ENCODE measurements at regions not wholly inside any gene's neighbourhood (a gene's known extent, or its start where the extent isn't known, plus 50 kb on each side); places are given as distances from the start of the nearest gene placed in this dataset.
A peak's percentile ranks its signal among the peaks of the same experiment; 100 is the strongest.

- no peaks in the 10 kb centered on the region for H3K9me3 ChIP-seq
- TF ChIP-seq EP300 (IDR thresholded peaks at IDR 0.05) = no peak
- DNase-seq (no peak), ATAC-seq (ENCODE audit: low FRiP score in 2 of 2) (no peak)
- H3K36me3 ChIP-seq = no peaks in the 10 kb centered on the region
- 82 to 83% methylated on average over 7 of the region's 7 CpGs for whole genome bisulfite sequencing, 2 donors
- H3K27ac ChIP-seq = no peak overlapping the region
- peaks cover 0 to 5% (median 1%) of the 10 kb centered on the region in 4 donors for H3K4me1 ChIP-seq
- no peak overlapping the region for H3K4me3 ChIP-seq
- no peaks in the 10 kb centered on the region for H3K27me3 ChIP-seq
Observed at GRCh38 chr5:6831678-6832671, 118.7 kb downstream of the TENT4A start.

GRCh38 chr5:6832994-6833393, 119.8 kb downstream of the TENT4A start:
- Histone ChIP-seq H3K27ac (no peak overlapping the region), H3K36me3 (no peaks in the 10 kb centered on the region), H3K9me3 (no peaks in the 10 kb centered on the region), H3K4me3 (no peak overlapping the region), H3K27me3 (no peaks in the 10 kb centered on the region), H3K4me1 (peaks cover 0 to 5% (median 1%) of the 10 kb centered on the region in 4 donors)
- TF ChIP-seq EP300 (IDR thresholded peaks at IDR 0.05) (no peak), POLR2AphosphoS5 (IDR thresholded peaks at IDR 0.05) (no peak), POLR2A (IDR thresholded peaks at IDR 0.05) (no peak), CTCF (IDR thresholded peaks at IDR 0.05) (no peak)
- ATAC-seq (ENCODE audit: low FRiP score in 2 of 2) = no peak
- WGBS, 2 donors = 27 to 35% methylated on average over 2 of the region's 2 CpGs
- no peak for DNase-seq

- no peak overlapping the region for H3K4me3 ChIP-seq
- ATAC-seq (ENCODE audit: low FRiP score in 2 of 2) = no peak
- 88% methylated on average over 1 of the region's 1 CpG; no CpG with 5 or more reads in 1 of the 2 donors for whole genome bisulfite sequencing, 2 donors
Observed at GRCh38 chr5:6833406-6833805, 120.2 kb downstream of the TENT4A start.

GRCh38 chr5:6837095-6837494, 123.9 kb downstream of the TENT4A start:
- DNase-seq = peak in 1 of 2 donors; percentile 27
- TF ChIP-seq POLR2AphosphoS5 (IDR thresholded peaks at IDR 0.05) (no peak), POLR2A (IDR thresholded peaks at IDR 0.05) (no peak), CTCF (IDR thresholded peaks at IDR 0.05) (no peak), EP300 (IDR thresholded peaks at IDR 0.05) (no peak)
- 100% methylated on average over 2 of the region's 2 CpGs for WGBS, 2 donors
- Histone ChIP-seq H3K4me3 (no peak overlapping the region), H3K4me1 (peaks cover 0 to 5% (median 1%) of the 10 kb centered on the region in 4 donors), H3K27me3 (no peaks in the 10 kb centered on the region), H3K9me3 (no peaks in the 10 kb centered on the region), H3K27ac (no peak overlapping the region), H3K36me3 (no peaks in the 10 kb centered on the region)
- ATAC-seq (ENCODE audit: low FRiP score in 2 of 2) = no peak

More at GRCh38 chr5:6833406-6833805, 120.2 kb downstream of the TENT4A start:
- H3K9me3 ChIP-seq = no peaks in the 10 kb centered on the region
- H3K27me3 ChIP-seq = no peaks in the 10 kb centered on the region
- H3K36me3 ChIP-seq = no peaks in the 10 kb centered on the region
- peak overlapping the region in 2 of 4 donors; percentile 3 to 35 for H3K27ac ChIP-seq
- no peak for DNase-seq
- H3K4me1 ChIP-seq = peaks cover 0 to 5% (median 1%) of the 10 kb centered on the region in 4 donors
- TF ChIP-seq CTCF (IDR thresholded peaks at IDR 0.05) = no peak
- no peak for TF ChIP-seq EP300 (IDR thresholded peaks at IDR 0.05)
- TF ChIP-seq POLR2AphosphoS5 (IDR thresholded peaks at IDR 0.05) = no peak
- TF ChIP-seq POLR2A (IDR thresholded peaks at IDR 0.05) = no peak

GRCh38 chr5:6837519-6838110, 124.4 kb downstream of the TENT4A start:
- Histone ChIP-seq H3K27me3 (no peaks in the 10 kb centered on the region), H3K9me3 (no peaks in the 10 kb centered on the region), H3K27ac (no peak overlapping the region), H3K4me3 (no peak overlapping the region), H3K36me3 (no peaks in the 10 kb centered on the region), H3K4me1 (peaks cover 0 to 5% (median 1%) of the 10 kb centered on the region in 4 donors)
- DNase-seq = peak in 1 of 2 donors; percentile 18
- TF ChIP-seq POLR2A (IDR thresholded peaks at IDR 0.05) = no peak
- TF ChIP-seq CTCF (IDR thresholded peaks at IDR 0.05) = peak in 5 of 6 experiments; percentile 22 to 53 (median 50)
- TF ChIP-seq EP300 (IDR thresholded peaks at IDR 0.05) = no peak
- 56 to 62% methylated on average over 9 of the region's 9 CpGs for WGBS, 2 donors
- ATAC-seq (ENCODE audit: low FRiP score in 2 of 2) = no peak

Measured in upper lobe of left lung (tissue), 6 donors.